GM19351 (cell line): ENCODE measurements at regions not wholly inside any gene's neighbourhood (a gene's known extent, or its start where the extent isn't known, plus 50 kb on each side); places are given as distances from the start of the nearest gene placed in this dataset.
A peak's percentile ranks its signal among the peaks of the same experiment; 100 is the strongest.
"Not testable (repeated sequence)": the region's sequence is repeated elsewhere in the genome, so short reads cannot be mapped to it uniquely, and the experiment has no call there.

ENCODE experiments used
- ATAC-seq: cut with Tn5 transposase; IDR thresholded peaks from one replicate; pipeline ENCODE4 v1.9.1; 2021; ENCODE audit warnings: mild to moderate bottlenecking, moderate library complexity; ENCODE audit not compliant: unreplicated experiment

DNA sequence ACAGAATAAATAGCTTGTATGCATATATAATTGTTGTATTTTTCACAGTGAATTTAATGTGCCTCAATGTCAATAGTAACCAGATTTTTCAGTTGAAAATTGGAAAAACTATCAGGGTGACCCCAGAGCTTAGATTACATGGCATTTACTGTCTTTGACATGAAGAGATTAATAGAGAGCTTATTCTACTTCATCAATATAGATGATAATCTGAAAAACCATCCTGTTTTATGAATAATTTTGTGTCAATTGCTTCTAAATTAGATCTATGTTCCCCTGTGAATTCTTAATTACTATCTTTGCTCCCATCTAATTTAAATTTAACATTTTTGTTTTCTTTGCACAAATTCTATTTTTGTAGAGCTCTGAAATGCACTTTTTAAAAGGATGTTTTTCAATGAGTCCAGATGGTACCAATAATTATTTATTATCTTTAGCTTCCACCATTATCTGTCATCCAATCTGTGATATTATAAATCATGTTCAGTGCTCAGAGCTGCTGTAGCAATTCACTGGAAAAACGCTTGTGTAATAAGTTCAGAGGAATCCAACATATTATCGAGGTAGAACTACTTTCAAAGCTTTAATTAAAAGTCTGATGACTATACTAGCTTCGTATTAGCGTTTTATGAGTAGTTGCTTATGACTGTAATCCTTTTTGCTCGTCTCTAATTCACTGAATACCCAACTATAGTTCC, 291.4 kb downstream of the JRKL start:
- no peak for ATAC-seq

DNA sequence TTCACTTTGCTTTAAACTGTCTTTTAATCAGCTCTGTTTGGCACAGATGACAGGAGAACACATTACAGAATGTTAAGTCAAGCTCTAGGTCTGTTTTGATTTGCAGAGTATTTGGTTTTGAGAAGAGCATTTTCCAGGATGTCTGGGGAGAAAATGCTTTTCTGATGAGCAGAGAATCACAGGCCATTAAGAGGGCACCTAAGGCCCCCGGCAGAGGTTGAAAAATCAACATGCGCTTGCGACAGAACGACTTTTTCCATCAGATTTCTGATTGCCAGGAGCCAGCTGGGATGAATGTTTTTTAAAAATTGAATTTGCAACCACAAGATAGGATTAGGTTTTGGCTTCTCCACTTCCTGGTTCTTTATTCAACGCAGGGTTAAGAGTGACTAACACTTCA, 304.5 kb downstream of the JRKL start:
- no peak for ATAC-seq

DNA sequence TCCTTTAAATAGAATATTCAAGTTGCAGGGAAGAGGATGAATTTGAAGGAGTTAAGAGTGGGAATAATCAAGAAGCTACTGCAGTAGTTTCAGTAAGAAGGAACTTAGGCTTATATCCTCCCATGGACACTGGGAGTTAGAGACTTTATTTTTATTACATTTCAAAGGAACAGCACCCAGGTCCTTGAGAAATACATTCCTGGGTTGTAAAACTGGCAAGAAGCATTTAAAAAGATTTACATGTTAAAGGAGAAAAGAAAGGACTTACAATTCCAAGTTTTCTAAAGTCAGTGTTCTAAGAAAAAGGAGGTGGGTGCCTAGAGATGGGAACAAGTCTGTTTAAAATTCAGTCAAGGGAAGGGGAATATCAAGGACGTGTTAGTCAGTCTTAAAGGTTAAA, 306.9 kb downstream of the JRKL start:
- no peak for ATAC-seq

- no peak for ATAC-seq
Measured at GRCh38 chr11:96697466-96697865, 307.7 kb downstream of the JRKL start.

GRCh38 chr11:96704847-96705246, 315.0 kb downstream of the JRKL start:
- no peak for ATAC-seq

- ATAC-seq = no peak
Measured at GRCh38 chr11:96706761-96707160, 316.9 kb downstream of the JRKL start.

GRCh38 chr11:96707273-96707672, 317.5 kb downstream of the JRKL start:
- no peak for ATAC-seq

DNA sequence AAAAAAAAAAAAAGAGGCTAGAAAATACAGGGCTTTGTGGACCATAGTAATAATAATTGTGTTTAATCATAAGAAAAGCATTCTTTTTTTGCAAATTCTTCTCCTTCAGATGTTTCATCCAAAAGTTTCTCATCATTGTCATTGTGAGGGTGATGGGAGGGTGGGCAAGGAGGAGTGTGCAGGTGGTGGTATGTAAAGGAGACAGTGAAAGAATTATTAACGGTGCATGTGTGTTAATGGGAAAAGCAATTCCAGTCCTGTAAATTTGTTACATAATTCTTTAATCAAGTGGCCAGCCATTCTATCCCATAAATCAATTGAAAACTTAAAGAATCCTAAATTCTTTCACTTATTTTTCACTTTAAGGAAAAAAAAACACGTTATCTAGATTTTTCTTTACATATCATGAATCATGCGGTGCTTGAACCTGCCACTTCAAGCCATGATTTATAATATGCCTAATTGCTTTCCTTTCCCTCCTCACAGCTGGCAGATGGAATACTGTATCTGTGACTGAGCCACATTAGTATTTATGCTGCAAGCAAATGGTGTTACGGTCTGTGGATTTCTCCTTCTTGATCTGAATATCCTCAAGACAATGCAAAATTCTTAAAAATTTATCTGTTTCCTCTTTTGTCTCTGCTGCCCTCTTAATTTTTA, 318.5 kb downstream of the JRKL start:
- ATAC-seq = no peak

GRCh38 chr11:96713301-96713700, 323.5 kb downstream of the JRKL start:
- no peak for ATAC-seq

DNA sequence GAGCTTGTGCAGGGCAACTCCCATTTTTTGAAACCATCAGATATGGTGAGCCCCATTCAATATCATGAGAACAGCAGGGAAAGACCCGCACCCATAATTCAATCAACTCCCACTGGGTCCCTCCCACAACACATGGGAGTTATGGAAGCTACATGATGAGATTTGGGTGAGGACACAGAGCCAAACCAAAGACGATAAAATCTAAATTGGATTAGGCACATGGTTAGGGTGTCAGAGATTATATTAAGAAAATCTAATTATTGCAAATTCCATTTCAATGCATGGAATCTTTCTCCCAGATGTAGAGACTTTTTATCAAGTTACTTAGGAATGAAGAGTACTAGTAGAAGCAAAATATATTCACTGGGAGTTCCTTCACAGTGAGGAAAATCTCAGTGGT, 324.9 kb downstream of the JRKL start:
- no peak for ATAC-seq

- ATAC-seq = no peak
Measured at GRCh38 chr11:96715208-96715607, 325.4 kb downstream of the JRKL start.

- no peak for ATAC-seq
Measured at GRCh38 chr11:96736601-96737000, 346.8 kb downstream of the JRKL start.

GRCh38 chr11:96738311-96738710, 348.5 kb downstream of the JRKL start:
- ATAC-seq = no peak

GRCh38 chr11:96741068-96741467, 351.3 kb downstream of the JRKL start:
- ATAC-seq = no peak

DNA sequence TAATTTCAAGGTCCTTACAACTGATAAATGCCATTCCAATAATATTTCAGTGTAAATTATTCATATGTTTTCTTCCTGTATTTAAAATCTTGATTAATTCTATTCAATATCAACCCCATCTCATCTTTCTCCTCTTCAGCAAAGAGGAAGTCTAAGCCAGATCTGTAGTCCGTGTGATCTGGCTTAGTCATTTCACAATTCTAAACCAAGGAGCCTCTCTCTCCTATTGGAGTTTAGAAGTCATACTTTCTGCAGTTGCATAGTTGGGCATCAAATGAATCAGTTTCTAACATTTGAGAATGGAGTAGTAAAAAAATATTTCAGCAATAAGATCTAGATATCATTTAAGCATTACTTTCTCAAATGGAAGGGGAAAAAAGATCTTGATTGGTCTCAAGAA, 354.9 kb downstream of the JRKL start:
- ATAC-seq = no peak

GRCh38 chr11:96748639-96749370, 359.0 kb downstream of the JRKL start:
- no peak for ATAC-seq

DNA sequence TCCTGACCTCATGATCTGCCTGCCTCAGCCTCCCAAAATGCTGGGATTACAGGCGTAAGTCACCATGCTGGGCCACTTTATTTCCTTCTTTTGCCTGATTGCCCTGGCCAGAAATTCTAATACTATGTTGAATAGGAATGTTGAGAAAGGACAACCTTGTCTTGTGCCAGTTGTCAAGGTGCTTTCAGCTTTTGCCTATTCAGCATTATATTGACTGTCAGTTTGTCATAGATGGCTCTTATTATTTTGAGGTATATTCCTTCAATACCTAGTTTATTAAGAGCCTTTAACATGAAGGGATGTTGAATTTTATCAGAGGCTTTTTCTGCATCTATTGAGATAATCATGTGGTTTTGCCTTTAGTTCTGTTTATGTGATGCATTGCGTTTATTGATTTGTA, 362.0 kb downstream of the JRKL start:
- ATAC-seq = not testable (repeated sequence)

- no peak for ATAC-seq
Measured at GRCh38 chr11:96752221-96752620, 362.4 kb downstream of the JRKL start.

DNA sequence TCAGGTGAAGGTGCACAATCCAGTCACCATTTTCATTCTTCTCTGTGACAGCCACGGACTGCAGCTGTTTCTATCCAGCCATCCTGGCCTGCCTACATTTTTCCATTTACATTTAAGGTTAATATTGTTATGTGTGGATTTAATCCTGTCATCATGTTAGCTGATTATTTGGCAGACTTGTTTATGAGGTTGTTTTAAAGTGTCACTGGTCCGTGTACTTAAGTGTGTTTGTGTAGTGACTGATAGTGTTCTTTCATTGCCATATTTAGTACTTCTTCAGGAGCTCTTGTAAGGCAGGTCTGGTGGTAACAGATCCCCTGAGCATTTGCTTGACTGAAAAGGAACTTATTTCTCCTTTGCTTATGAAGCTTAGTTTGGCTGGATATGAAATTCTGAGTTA, 364.2 kb downstream of the JRKL start:
- ATAC-seq = no peak

- ATAC-seq = no peak
Measured at GRCh38 chr11:96755209-96755608, 365.4 kb downstream of the JRKL start.

- no peak for ATAC-seq
Measured at GRCh38 chr11:96755752-96756151, 365.9 kb downstream of the JRKL start.

- ATAC-seq = peak; percentile 65
Measured at GRCh38 chr11:96758957-96759356, 369.1 kb downstream of the JRKL start.
